MM.1S (cell line): ENCODE measurements at regions not wholly inside any gene's neighbourhood (a gene's known extent, or its start where the extent isn't known, plus 50 kb on each side); places are given as distances from the start of the nearest gene placed in this dataset.

Experiments
- CTCF ChIP-seq: fragments of 300-600 bp; sonication (generic); IDR thresholded peaks from 2 replicates; pipeline ENCODE4 v1.5.1; 2016; ENCODE audit warnings: antibody characterized with exemption, low read length, mixed read lengths
- EZH2 ChIP-seq: fragments of 300-600 bp; sonication (generic); optimal IDR thresholded peaks from 2 replicates; pipeline ENCODE3; 2017; ENCODE audit warnings: low read depth, mild to moderate bottlenecking, antibody characterized with exemption, low read length, mixed read lengths

- no peak for TF ChIP-seq CTCF
- no peak for TF ChIP-seq EZH2
These were observed 226.8 kb downstream of the NUAK1 start for GRCh38 chr12:105911966-105912365.
